B cell (primary cell): ENCODE measurements at regions not wholly inside any gene's neighbourhood (a gene's known extent, or its start where the extent isn't known, plus 50 kb on each side); places are given as distances from the start of the nearest gene placed in this dataset.

Experiments used
- ATAC-seq: fragments of 200-7000 bp; cut with Tn5 transposase; one replicate; pipeline ENCODE4 v1.10.0; 2021; ENCODE audit warnings: low read depth, mild to moderate bottlenecking, moderate number of reproducible peaks, moderate library complexity
- CTCF ChIA-PET: fragments of 350-600 bp; sonication (Branson Sonifier 250); formaldehyde crosslinking; loops from one replicate; lab custom pipeline; 2021; ENCODE audit warnings: antibody characterized with exemption, inconsistent platforms; lab: Charles Lee
- POLR2A ChIA-PET: fragments of 350-600 bp; sonication (Branson Sonifier 250); formaldehyde crosslinking; loops from one replicate; lab custom pipeline; 2021; ENCODE audit warnings: antibody characterized with exemption; lab: Charles Lee
- DNase-seq: peaks from one replicate; pipeline ENCODE4 v3.0.0; 2013
- H2AFZ ChIP-seq: 2 replicates; pipeline ENCODE4 v1.6.1; 2012; ENCODE audit warnings: mild to moderate bottlenecking, low read depth, low read length; ENCODE audit not compliant: insufficient read depth, poor library complexity, severe bottlenecking
- H3K27ac ChIP-seq, 2 donors: 1 replicate in 1 of 2; 2 replicates in 1 of 2; pipeline ENCODE4 v1.5.1; 2012 to 2013; ENCODE audit warnings: low read length in 2 of 2, mild to moderate bottlenecking in 2 of 2, moderate library complexity in 1 of 2
- H3K27me3 ChIP-seq, 4 experiments: fragments of 200-600 bp in 1 of 4; sonication (generic) in 1 of 4; replicated peaks in 1 of 4; 1 replicate in 2 of 4; 2 replicates in 2 of 4; pipeline versions ENCODE4 v1.6.1 to v1.7.0; 2013 to 2016; ENCODE audit warnings: low read length in 3 of 4, mild to moderate bottlenecking in 2 of 4, mixed read lengths in 1 of 4, moderate library complexity in 1 of 4; ENCODE audit not compliant: insufficient read depth in 4 of 4, control insufficient read depth in 3 of 4; ENCODE audit errors: control extremely low read depth in 1 of 4
- H3K36me3 ChIP-seq, 2 experiments: replicated peaks in 1 of 2; 1 replicate in 1 of 2; 2 replicates in 1 of 2; pipeline versions ENCODE4 v1.6.1 to v1.7.1; 2013; ENCODE audit warnings: low read length in 1 of 2; ENCODE audit not compliant: insufficient read depth in 2 of 2, control insufficient read depth in 1 of 2; ENCODE audit errors: control extremely low read depth in 1 of 2, extremely low read depth in 1 of 2
- H3K4me1 ChIP-seq, 2 donors: fragments of 200-600 bp in 1 of 2; sonication (generic) in 1 of 2; 1 replicate in 1 of 2; 2 replicates in 1 of 2; pipeline versions ENCODE4 v1.5.1 to v1.6.1; 2013 to 2017; ENCODE audit warnings: low read length in 2 of 2; ENCODE audit not compliant: control insufficient read depth in 2 of 2, insufficient read depth in 2 of 2
- H3K4me2 ChIP-seq: replicated peaks from 2 replicates; pipeline ENCODE3; 2012; ENCODE audit warnings: mild to moderate bottlenecking, low read depth, low read length; ENCODE audit not compliant: poor library complexity, severe bottlenecking
- H3K4me3 ChIP-seq, 5 experiments: fragments of 200-600 bp in 1 of 5; sonication (generic) in 1 of 5; 1 replicate in 3 of 5; 2 replicates in 2 of 5; pipeline versions ENCODE4 v1.5.1 to v1.7.0; 2011 to 2016; ENCODE audit warnings: low read length in 4 of 5, mild to moderate bottlenecking in 4 of 5, low read depth in 2 of 5, control low read depth in 1 of 5, moderate library complexity in 1 of 5; ENCODE audit not compliant: insufficient read depth in 1 of 5; ENCODE audit errors: control extremely low read depth in 1 of 5, extremely low read depth in 1 of 5
- H3K79me2 ChIP-seq: fragments of 200-600 bp; sonication (generic); one replicate; pipeline ENCODE4 v1.6.0; 2016; ENCODE audit warnings: low read length; ENCODE audit not compliant: control insufficient read depth, insufficient read depth
- H3K9ac ChIP-seq: fragments of 200-600 bp; sonication (generic); 2 replicates; pipeline ENCODE4 v1.6.1; 2017; ENCODE audit warnings: mild to moderate bottlenecking, low read length, moderate library complexity
- H3K9me3 ChIP-seq, 3 donors: one replicate each; pipeline versions ENCODE4 v1.6.1 to v1.7.1; 2013; ENCODE audit warnings: low read length in 2 of 3; ENCODE audit not compliant: control insufficient read depth in 2 of 3, insufficient read depth in 1 of 3; ENCODE audit errors: control extremely low read depth in 1 of 3
- H4K20me1 ChIP-seq: 2 replicates; pipeline ENCODE4 v1.6.0; 2012; ENCODE audit warnings: mild to moderate bottlenecking, low read length; ENCODE audit not compliant: insufficient read depth, control insufficient read depth, poor library complexity, severe bottlenecking
- H3K27ac Mint-ChIP-seq: one replicate; pipeline ENCODE4 v1.8.0; 2021; ENCODE audit warnings: mixed read lengths
- H3K27me3 Mint-ChIP-seq: one replicate; pipeline ENCODE4 v1.8.0; 2021; ENCODE audit warnings: mixed read lengths
- H3K4me1 Mint-ChIP-seq: one replicate; pipeline ENCODE4 v1.8.0; 2021; ENCODE audit warnings: mixed read lengths
- H3K4me3 Mint-ChIP-seq: one replicate; pipeline ENCODE4 v1.8.0; 2021; ENCODE audit warnings: mixed read lengths
- H3K9me3 Mint-ChIP-seq: one replicate; pipeline ENCODE4 v1.8.0; 2022; ENCODE audit warnings: mixed read lengths; ENCODE audit not compliant: insufficient read depth
- EZH2 ChIP-seq: IDR thresholded peaks from 2 replicates; pipeline ENCODE4 v1.6.1; 2012; ENCODE audit warnings: borderline replicate concordance, low read depth, mild to moderate bottlenecking, moderate library complexity, low read length; ENCODE audit not compliant: insufficient read depth, poor library complexity, severe bottlenecking
- WGBS: methylation state at CpG from one replicate; pipeline ENCODE4 v1.1.5; 2013; ENCODE audit warnings: missing lambda C conversion rate; ENCODE audit not compliant: insufficient coverage; 5-methylcytosine and 5-hydroxymethylcytosine counted together
- intact Hi-C: fragments of 100-400 bp; cut with micrococcal nuclease; formaldehyde crosslinking; loops from one replicate; pipeline ENCODE4 v1.10.0; 2022
- TF ChIP-seq, protein P1 (sequence below): fragments of 200-600 bp; IDR thresholded peaks from one replicate; pipeline ENCODE4 v1.8.0; 2022; ENCODE audit warnings: antibody characterized with exemption, mild to moderate bottlenecking

DNA sequence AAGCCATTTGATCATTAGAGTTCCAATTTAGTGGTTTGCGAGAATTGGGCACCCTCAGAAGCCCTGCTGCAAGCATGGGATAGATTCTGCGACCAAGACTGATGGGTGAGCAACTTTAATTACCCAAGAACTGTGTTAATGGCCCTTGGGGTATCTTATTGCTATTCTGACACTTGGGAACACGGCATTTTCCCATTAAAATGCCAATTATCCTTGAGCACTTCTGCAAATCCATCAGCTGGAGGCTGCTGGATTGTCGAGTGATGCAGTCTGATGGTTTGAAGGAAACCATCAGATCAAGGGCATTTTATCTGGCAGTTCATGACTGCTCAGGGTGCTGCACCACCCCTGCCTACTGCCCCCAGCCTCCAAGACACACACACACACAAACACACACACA lies 183.6 kb upstream of the PROK2 start:
- Mint-ChIP-seq H3K27ac (no peak overlapping the region), H3K4me1 (peaks cover 7% of the 10 kb centered on the region), H3K27me3 (peaks cover 47% of the 10 kb centered on the region), H3K4me3 (no peak overlapping the region), H3K9me3 (no peaks in the 10 kb centered on the region)
- H3K79me2 ChIP-seq, result no peaks in the 10 kb centered on the region
- POLR2A ChIA-PET, result no interaction called here
- H3K27me3 ChIP-seq, result peaks cover 0 to 25% (median 11%) of the 10 kb centered on the region in 4 experiments
- no peaks in the 10 kb centered on the region for H3K9me3 ChIP-seq
- no peak overlapping the region for H2AFZ ChIP-seq
- H4K20me1 ChIP-seq, result no peaks in the 10 kb centered on the region
- no peaks in the 10 kb centered on the region for H3K4me1 ChIP-seq
- H3K4me3 ChIP-seq, result no peak overlapping the region
- H3K9ac ChIP-seq, result no peak overlapping the region
- 100% methylated on average over 4 of the region's 4 CpGs for WGBS
- TF ChIP-seq, protein P1, sequence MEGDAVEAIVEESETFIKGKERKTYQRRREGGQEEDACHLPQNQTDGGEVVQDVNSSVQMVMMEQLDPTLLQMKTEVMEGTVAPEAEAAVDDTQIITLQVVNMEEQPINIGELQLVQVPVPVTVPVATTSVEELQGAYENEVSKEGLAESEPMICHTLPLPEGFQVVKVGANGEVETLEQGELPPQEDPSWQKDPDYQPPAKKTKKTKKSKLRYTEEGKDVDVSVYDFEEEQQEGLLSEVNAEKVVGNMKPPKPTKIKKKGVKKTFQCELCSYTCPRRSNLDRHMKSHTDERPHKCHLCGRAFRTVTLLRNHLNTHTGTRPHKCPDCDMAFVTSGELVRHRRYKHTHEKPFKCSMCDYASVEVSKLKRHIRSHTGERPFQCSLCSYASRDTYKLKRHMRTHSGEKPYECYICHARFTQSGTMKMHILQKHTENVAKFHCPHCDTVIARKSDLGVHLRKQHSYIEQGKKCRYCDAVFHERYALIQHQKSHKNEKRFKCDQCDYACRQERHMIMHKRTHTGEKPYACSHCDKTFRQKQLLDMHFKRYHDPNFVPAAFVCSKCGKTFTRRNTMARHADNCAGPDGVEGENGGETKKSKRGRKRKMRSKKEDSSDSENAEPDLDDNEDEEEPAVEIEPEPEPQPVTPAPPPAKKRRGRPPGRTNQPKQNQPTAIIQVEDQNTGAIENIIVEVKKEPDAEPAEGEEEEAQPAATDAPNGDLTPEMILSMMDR, result no peak
- TF ChIP-seq EZH2, result no peak
- CTCF ChIA-PET, result no interaction called here
- no peak overlapping the region for H3K4me2 ChIP-seq
- ATAC-seq, result no peak
- H3K27ac ChIP-seq, result no peak overlapping the region
- H3K36me3 ChIP-seq, result no peaks in the 10 kb centered on the region
- DNase-seq, result no peak
- intact Hi-C loops, result no loop called here

DNA sequence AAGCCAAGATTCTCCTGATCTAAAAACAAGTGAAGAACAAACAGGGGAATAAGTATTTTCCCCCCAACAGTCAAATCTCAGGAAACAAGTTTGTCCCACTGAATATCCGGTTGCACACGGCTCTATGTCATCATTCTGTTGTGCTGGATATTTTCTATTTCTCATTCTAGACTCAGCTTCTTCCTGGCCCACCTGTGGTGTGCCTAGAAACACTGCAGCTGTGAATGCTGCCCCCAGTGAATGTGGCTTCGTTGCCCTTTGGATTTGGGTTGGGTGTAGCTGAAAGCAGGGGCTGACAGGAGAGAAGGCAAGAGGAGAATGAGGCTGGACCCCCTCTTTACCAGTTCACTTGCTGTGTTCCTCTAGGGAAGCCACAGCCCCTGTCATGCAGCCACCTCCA lies 181.2 kb upstream of the PROK2 start:
- Mint-ChIP-seq H3K27ac (no peak overlapping the region), H3K27me3 (peaks cover 37% of the 10 kb centered on the region), H3K4me3 (no peak overlapping the region), H3K9me3 (no peaks in the 10 kb centered on the region), H3K4me1 (no peaks in the 10 kb centered on the region)
- Histone ChIP-seq H3K4me1 (no peaks in the 10 kb centered on the region), H3K4me3 (no peak overlapping the region), H2AFZ (no peak overlapping the region), H3K9me3 (no peaks in the 10 kb centered on the region), H3K4me2 (no peak overlapping the region), H4K20me1 (no peaks in the 10 kb centered on the region), H3K36me3 (no peaks in the 10 kb centered on the region), H3K9ac (no peak overlapping the region), H3K79me2 (no peaks in the 10 kb centered on the region), H3K27me3 (peaks cover 0 to 25% (median 11%) of the 10 kb centered on the region in 4 experiments), H3K27ac (no peak overlapping the region)
- intact Hi-C loops, result no loop called here
- DNase-seq (no peak), ATAC-seq (no peak)
- ChIA-PET CTCF (no interaction called here), POLR2A (interaction anchor here (0.6 kb wide), 1 partner anchor 19 kb away, joined by 14 read pairs; no protein-coding TSS in a partner anchor)
- no peak for TF ChIP-seq EZH2
- TF ChIP-seq, protein P1, result no peak
- WGBS, result 60% methylated on average over 1 of the region's 3 CpGs
